MM.1S (cell line): ENCODE measurements at regions not wholly inside any gene's neighbourhood (a gene's known extent, or its start where the extent isn't known, plus 50 kb on each side); places are given as distances from the start of the nearest gene placed in this dataset.

Experiments
- DNase-seq: peaks from one replicate; pipeline ENCODE4 v3.0.0-alpha.2; 2015
- H2AFZ ChIP-seq: fragments of 300-600 bp; sonication (generic); 2 replicates; pipeline ENCODE4 v1.6.0; 2016; ENCODE audit warnings: antibody characterized with exemption, low read length
- H3F3A ChIP-seq: fragments of 300-600 bp; sonication (generic); 2 replicates; pipeline ENCODE4 v1.6.1; 2016; ENCODE audit warnings: mild to moderate bottlenecking, antibody characterized with exemption, low read length, moderate library complexity, mixed read lengths; ENCODE audit not compliant: insufficient read depth
- H3K27ac ChIP-seq: fragments of 300-600 bp; sonication (generic); 2 replicates; pipeline ENCODE4 v1.5.1; 2016; ENCODE audit warnings: mild to moderate bottlenecking, low read length
- H3K27me3 ChIP-seq: fragments of 300-600 bp; sonication (generic); replicated peaks from 2 replicates; pipeline ENCODE4 v1.6.0; 2016; ENCODE audit warnings: low read length; ENCODE audit not compliant: insufficient read depth
- H3K36me3 ChIP-seq: fragments of 300-600 bp; sonication (generic); replicated peaks from 2 replicates; pipeline ENCODE4 v1.6.1; 2016; ENCODE audit warnings: mild to moderate bottlenecking, low read length, mixed read lengths; ENCODE audit not compliant: insufficient read depth
- H3K4me1 ChIP-seq: fragments of 300-600 bp; sonication (generic); 2 replicates; pipeline ENCODE4 v1.6.1; 2016; ENCODE audit warnings: low read length, mixed read lengths
- H3K4me2 ChIP-seq: fragments of 300-600 bp; sonication (generic); 2 replicates; pipeline ENCODE4 v1.6.0; 2016; ENCODE audit warnings: low read depth, low read length
- H3K4me3 ChIP-seq: fragments of 300-600 bp; sonication (generic); 2 replicates; pipeline ENCODE4 v1.5.1; 2016; ENCODE audit warnings: low read length, mixed read lengths
- H3K79me2 ChIP-seq: fragments of 300-600 bp; sonication (generic); 2 replicates; pipeline ENCODE4 v1.6.1; 2016; ENCODE audit warnings: mixed run types, low read length, mixed read lengths
- H3K9ac ChIP-seq: fragments of 300-600 bp; sonication (generic); 2 replicates; pipeline ENCODE4 v1.6.1; 2016; ENCODE audit warnings: low read length, mixed read lengths
- H3K9me2 ChIP-seq: fragments of 300-600 bp; sonication (generic); replicated peaks from 2 replicates; pipeline ENCODE4 v1.6.1; 2016; ENCODE audit warnings: mild to moderate bottlenecking, low read length, mixed read lengths; ENCODE audit not compliant: insufficient read depth
- H3K9me3 ChIP-seq: fragments of 300-600 bp; sonication (generic); replicated peaks from 2 replicates; pipeline ENCODE4 v1.6.1; 2016; ENCODE audit warnings: mild to moderate bottlenecking, low read length, mixed read lengths; ENCODE audit not compliant: insufficient read depth
- H4K20me1 ChIP-seq: fragments of 300-600 bp; sonication (generic); 2 replicates; pipeline ENCODE4 v1.6.1; 2016; ENCODE audit warnings: mild to moderate bottlenecking, low read length, moderate library complexity, mixed read lengths; ENCODE audit not compliant: insufficient read depth
- EZH2 ChIP-seq: fragments of 300-600 bp; sonication (generic); optimal IDR thresholded peaks from 2 replicates; pipeline ENCODE3; 2017; ENCODE audit warnings: low read depth, mild to moderate bottlenecking, antibody characterized with exemption, low read length, mixed read lengths
- EZH2phosphoT487 ChIP-seq: fragments of 300-600 bp; sonication (generic); IDR thresholded peaks from 2 replicates; pipeline ENCODE4 v1.6.1; 2018; ENCODE audit warnings: antibody characterized with exemption, low read length
- TF ChIP-seq, protein P1 (sequence below): fragments of 300-600 bp; sonication (generic); IDR thresholded peaks from 2 replicates; pipeline ENCODE4 v1.5.1; 2016; ENCODE audit warnings: antibody characterized with exemption, low read length, mixed read lengths

DNA sequence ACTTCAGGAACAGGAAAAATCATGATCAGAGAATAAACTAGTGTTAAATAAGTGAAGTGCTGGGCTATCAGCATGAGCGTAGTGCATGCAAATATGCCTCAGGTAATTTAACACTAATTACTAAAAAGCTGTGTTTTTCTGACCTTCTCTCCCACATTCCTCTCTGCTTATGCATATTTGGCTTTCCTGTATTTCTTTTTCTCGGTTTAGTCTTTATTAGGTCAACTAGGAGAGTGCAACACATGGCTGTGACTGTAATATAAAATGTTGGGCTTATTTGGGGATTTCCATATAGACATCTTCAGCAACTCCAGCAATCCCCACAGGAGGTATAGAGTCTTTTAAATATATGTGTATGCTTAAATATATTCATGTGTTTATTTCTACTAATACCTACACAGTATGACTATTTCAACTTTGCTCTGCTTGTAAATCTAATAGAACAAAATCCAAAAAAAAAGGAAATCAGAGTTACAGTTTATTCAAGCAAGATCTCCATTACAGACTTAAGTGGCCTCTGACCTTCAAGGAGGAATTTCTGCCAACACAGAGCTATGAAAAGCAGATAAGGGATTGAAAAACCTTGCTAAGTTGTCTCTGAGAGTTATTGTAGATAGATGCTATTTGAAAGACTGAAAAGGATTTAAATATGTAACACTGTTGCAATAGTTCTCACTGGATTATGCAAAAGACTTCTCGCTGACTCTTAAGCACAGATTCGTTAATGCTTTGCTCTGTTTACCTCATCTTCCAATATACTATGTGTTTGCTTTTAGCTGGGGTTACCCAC, 359.5 kb upstream of the RGPD4 start:
- H3K36me3 ChIP-seq, result no peaks in the 10 kb centered on the region
- no peaks in the 10 kb centered on the region for H3K4me1 ChIP-seq
- H3K4me3 ChIP-seq, result no peak overlapping the region
- no peak overlapping the region for H3K4me2 ChIP-seq
- TF ChIP-seq, protein P1, sequence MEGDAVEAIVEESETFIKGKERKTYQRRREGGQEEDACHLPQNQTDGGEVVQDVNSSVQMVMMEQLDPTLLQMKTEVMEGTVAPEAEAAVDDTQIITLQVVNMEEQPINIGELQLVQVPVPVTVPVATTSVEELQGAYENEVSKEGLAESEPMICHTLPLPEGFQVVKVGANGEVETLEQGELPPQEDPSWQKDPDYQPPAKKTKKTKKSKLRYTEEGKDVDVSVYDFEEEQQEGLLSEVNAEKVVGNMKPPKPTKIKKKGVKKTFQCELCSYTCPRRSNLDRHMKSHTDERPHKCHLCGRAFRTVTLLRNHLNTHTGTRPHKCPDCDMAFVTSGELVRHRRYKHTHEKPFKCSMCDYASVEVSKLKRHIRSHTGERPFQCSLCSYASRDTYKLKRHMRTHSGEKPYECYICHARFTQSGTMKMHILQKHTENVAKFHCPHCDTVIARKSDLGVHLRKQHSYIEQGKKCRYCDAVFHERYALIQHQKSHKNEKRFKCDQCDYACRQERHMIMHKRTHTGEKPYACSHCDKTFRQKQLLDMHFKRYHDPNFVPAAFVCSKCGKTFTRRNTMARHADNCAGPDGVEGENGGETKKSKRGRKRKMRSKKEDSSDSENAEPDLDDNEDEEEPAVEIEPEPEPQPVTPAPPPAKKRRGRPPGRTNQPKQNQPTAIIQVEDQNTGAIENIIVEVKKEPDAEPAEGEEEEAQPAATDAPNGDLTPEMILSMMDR, result no peak
- TF ChIP-seq EZH2phosphoT487, result no peak
- no peak for TF ChIP-seq EZH2
- H3K9me3 ChIP-seq, result no peaks in the 10 kb centered on the region
- H3F3A ChIP-seq, result no peaks in the 10 kb centered on the region
- H3K27ac ChIP-seq, result no peak overlapping the region
- no peaks in the 10 kb centered on the region for H3K9me2 ChIP-seq
- H4K20me1 ChIP-seq, result no peaks in the 10 kb centered on the region
- H3K27me3 ChIP-seq, result no peaks in the 10 kb centered on the region
- H3K79me2 ChIP-seq, result no peaks in the 10 kb centered on the region
- no peak overlapping the region for H2AFZ ChIP-seq
- DNase-seq, result no peak
- no peak overlapping the region for H3K9ac ChIP-seq

DNA sequence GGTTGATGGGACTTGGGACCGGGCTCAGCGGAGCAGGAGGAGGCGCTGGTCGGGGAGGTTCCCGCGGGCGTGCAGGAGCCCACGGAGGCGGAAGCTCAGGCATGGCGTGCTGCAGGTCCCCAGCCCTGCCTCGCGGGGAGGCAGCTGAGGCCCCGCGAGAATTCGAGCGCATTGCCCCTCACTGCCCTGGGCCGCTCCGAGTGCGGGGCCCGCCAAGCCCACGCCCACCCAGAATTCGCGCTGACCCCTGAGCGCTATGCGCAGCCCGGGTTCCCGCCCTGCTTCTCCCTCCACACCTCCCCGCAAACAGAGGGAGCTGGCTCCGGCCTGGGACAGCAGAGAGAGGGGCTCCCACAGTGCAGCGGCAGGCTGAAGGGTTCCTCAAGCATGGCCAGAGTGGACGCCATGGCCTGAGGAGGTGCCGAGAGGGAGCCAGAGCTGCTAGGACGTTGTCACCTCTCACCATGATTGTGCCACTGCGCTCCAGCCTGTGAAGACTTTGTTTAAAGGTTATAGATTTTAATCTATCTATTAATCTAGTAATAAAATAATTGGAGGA, 357.2 kb upstream of the RGPD4 start:
- Histone ChIP-seq H3K4me2 (no peak overlapping the region), H3K27ac (no peak overlapping the region), H2AFZ (no peak overlapping the region), H3K79me2 (no peaks in the 10 kb centered on the region), H3F3A (no peaks in the 10 kb centered on the region), H3K4me3 (no peak overlapping the region), H3K36me3 (no peaks in the 10 kb centered on the region), H3K9me3 (no peaks in the 10 kb centered on the region), H3K9me2 (no peaks in the 10 kb centered on the region), H4K20me1 (no peaks in the 10 kb centered on the region), H3K4me1 (no peaks in the 10 kb centered on the region), H3K9ac (no peak overlapping the region), H3K27me3 (no peaks in the 10 kb centered on the region)
- TF ChIP-seq EZH2phosphoT487 (no peak), EZH2 (no peak)
- TF ChIP-seq, protein P1, result no peak
- DNase-seq, result no peak

DNA sequence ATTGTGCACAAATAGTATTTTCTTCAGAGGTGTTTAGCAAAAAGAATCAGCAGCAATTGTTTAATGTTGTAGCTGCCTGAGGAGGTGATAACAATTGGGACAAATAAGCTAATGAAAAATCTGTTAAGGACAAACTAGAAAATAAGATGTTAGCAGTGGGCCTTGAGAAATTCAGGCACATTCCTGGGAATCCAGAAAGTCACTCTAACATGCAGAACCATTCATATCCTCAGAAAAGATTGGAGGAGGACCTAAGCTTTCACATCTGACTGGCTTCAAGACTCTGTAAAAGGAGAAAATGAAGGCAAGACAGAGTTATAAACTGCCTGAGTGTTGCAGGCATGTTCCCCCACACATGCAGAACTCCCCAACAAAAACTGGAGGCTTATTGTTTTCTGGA, 353.5 kb upstream of the RGPD4 start:
- H3K27me3 ChIP-seq, result no peaks in the 10 kb centered on the region
- no peak overlapping the region for H3K9ac ChIP-seq
- H3K9me2 ChIP-seq, result no peaks in the 10 kb centered on the region
- H3K9me3 ChIP-seq, result no peaks in the 10 kb centered on the region
- DNase-seq, result no peak
- H3F3A ChIP-seq, result no peaks in the 10 kb centered on the region
- H4K20me1 ChIP-seq, result no peaks in the 10 kb centered on the region
- no peak overlapping the region for H3K4me3 ChIP-seq
- TF ChIP-seq EZH2, result no peak
- H2AFZ ChIP-seq, result no peak overlapping the region
- H3K4me2 ChIP-seq, result no peak overlapping the region
- no peaks in the 10 kb centered on the region for H3K79me2 ChIP-seq
- H3K36me3 ChIP-seq, result no peaks in the 10 kb centered on the region
- H3K27ac ChIP-seq, result no peak overlapping the region
- H3K4me1 ChIP-seq, result no peaks in the 10 kb centered on the region

DNA sequence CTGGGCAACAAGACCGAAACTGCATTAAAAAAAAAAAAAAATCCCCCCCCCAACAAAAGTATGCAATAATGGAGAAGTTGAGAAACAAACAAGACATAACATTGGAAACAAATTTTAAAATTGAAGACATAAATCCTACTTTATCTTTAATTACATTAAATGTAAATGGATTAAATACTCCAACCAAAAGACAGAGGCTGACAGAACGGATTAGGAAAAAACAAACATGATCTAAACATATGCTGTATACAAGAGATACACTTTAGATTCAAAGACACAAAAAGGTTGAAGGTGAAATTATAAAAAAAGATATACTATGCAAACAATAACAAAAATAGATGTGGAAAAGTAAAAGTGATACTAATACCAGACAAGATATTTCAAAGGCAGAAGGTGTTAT, 350.8 kb upstream of the RGPD4 start:
- no peaks in the 10 kb centered on the region for H3K27me3 ChIP-seq
- H3K79me2 ChIP-seq, result no peaks in the 10 kb centered on the region
- no peaks in the 10 kb centered on the region for H3F3A ChIP-seq
- H3K9me3 ChIP-seq, result no peaks in the 10 kb centered on the region
- H4K20me1 ChIP-seq, result no peaks in the 10 kb centered on the region
- no peak overlapping the region for H3K4me3 ChIP-seq
- no peaks in the 10 kb centered on the region for H3K9me2 ChIP-seq
- H3K36me3 ChIP-seq, result no peaks in the 10 kb centered on the region
- no peak overlapping the region for H3K4me2 ChIP-seq
- DNase-seq, result no peak
- no peaks in the 10 kb centered on the region for H3K4me1 ChIP-seq
- no peak overlapping the region for H2AFZ ChIP-seq
- no peak overlapping the region for H3K9ac ChIP-seq
- no peak overlapping the region for H3K27ac ChIP-seq
- TF ChIP-seq EZH2 (no peak), EZH2phosphoT487 (no peak)
- TF ChIP-seq, protein P1, result no peak
